PC-3 (cell line): ENCODE measurements at regions not wholly inside any gene's neighbourhood (a gene's known extent, or its start where the extent isn't known, plus 50 kb on each side); places are given as distances from the start of the nearest gene placed in this dataset.
A peak's percentile ranks its signal among the peaks of the same experiment; 100 is the strongest.

Experiments
- ATAC-seq: fragments of 200-7000 bp; cut with Tn5 transposase; 2 replicates; pipeline ENCODE4 v1.9.1; 2020; ENCODE audit warnings: mild to moderate bottlenecking, moderate library complexity
- BruUV-seq: library from RNA; stranded (reverse); fragments of 400-500 nt; replicated peaks from 2 replicates; lab custom pipeline; 2021; lab: Mats Ljungman, UMichigan
- CTCF ChIA-PET: fragments of 300-600 bp; sonication (Branson Sonifier 250); formaldehyde crosslinking; loops from one replicate; lab custom pipeline; 2022; ENCODE audit warnings: antibody characterized with exemption; lab: Charles Lee
- POLR2A ChIA-PET: fragments of 300-600 bp; sonication (Branson Sonifier 250); formaldehyde crosslinking; loops from one replicate; lab custom pipeline; 2022; ENCODE audit warnings: antibody characterized with exemption; ENCODE audit not compliant: unreplicated experiment; lab: Charles Lee
- DNase-seq: peaks from one replicate; pipeline ENCODE4 v3.0.0-alpha.2; 2015
- H2AFZ ChIP-seq: fragments of 300-600 bp; sonication (generic); 2 replicates; pipeline ENCODE4 v1.6.0; 2016; ENCODE audit warnings: antibody characterized with exemption, low read length
- H3F3A ChIP-seq: fragments of 300-600 bp; sonication (generic); one replicate; pipeline ENCODE4 v1.6.0; 2017; ENCODE audit warnings: antibody characterized with exemption, low read length, control low read depth, mild to moderate bottlenecking; ENCODE audit not compliant: unreplicated experiment
- H3K27ac ChIP-seq: fragments of 300-600 bp; sonication (generic); 2 replicates; pipeline ENCODE4 v1.5.1; 2016; ENCODE audit warnings: mild to moderate bottlenecking, low read length
- H3K27me3 ChIP-seq: fragments of 300-600 bp; sonication (generic); 2 replicates; pipeline ENCODE4 v1.6.1; 2016; ENCODE audit warnings: low read length, mixed read lengths
- H3K36me3 ChIP-seq: fragments of 300-600 bp; sonication (generic); 2 replicates; pipeline ENCODE4 v1.6.1; 2016; ENCODE audit warnings: low read depth, mixed run types, low read length, mixed read lengths
- H3K4me1 ChIP-seq: fragments of 300-600 bp; sonication (generic); 2 replicates; pipeline ENCODE4 v1.5.1; 2016; ENCODE audit warnings: low read length; ENCODE audit not compliant: insufficient read depth
- H3K4me2 ChIP-seq: fragments of 300-600 bp; sonication (generic); 2 replicates; pipeline ENCODE4 v1.6.0; 2016; ENCODE audit warnings: low read length
- H3K4me3 ChIP-seq: fragments of 300-600 bp; sonication (generic); 2 replicates; pipeline ENCODE4 v1.5.1; 2016; ENCODE audit warnings: mild to moderate bottlenecking, low read length, mixed read lengths
- H3K79me2 ChIP-seq: fragments of 300-600 bp; sonication (generic); 2 replicates; pipeline ENCODE4 v1.6.1; 2017; ENCODE audit warnings: low read length, mixed read lengths
- H3K9ac ChIP-seq: fragments of 300-600 bp; sonication (generic); 2 replicates; pipeline ENCODE4 v1.6.0; 2016; ENCODE audit warnings: mild to moderate bottlenecking, low read length
- H3K9me2 ChIP-seq: fragments of 300-600 bp; sonication (generic); replicated peaks from 2 replicates; pipeline ENCODE4 v1.6.1; 2016; ENCODE audit warnings: mixed run types, low read length, mixed read lengths
- H3K9me3 ChIP-seq: fragments of 300-600 bp; sonication (generic); 2 replicates; pipeline ENCODE4 v1.6.1; 2016; ENCODE audit warnings: low read length, mixed read lengths
- H4K20me1 ChIP-seq: fragments of 300-600 bp; sonication (generic); 2 replicates; pipeline ENCODE4 v1.6.1; 2016; ENCODE audit warnings: low read length, mixed read lengths
- CTCF ChIP-seq: fragments of 300-600 bp; sonication (generic); conservative IDR thresholded peaks from 2 replicates; pipeline ENCODE4 v1.5.1; 2017; ENCODE audit warnings: antibody characterized with exemption, low read depth, mild to moderate bottlenecking, low read length
- EZH2 ChIP-seq: fragments of 300-600 bp; sonication (generic); IDR thresholded peaks from one replicate; pipeline ENCODE4 v1.6.1; 2017; ENCODE audit warnings: antibody characterized with exemption, mild to moderate bottlenecking, low read length; ENCODE audit not compliant: unreplicated experiment
- EZH2phosphoT487 ChIP-seq: fragments of 300-600 bp; sonication (generic); IDR thresholded peaks from 2 replicates; pipeline ENCODE4 v1.6.1; 2018; ENCODE audit warnings: mild to moderate bottlenecking, antibody characterized with exemption, low read length, borderline replicate concordance
- intact Hi-C: fragments of 100-400 bp; cut with micrococcal nuclease; formaldehyde crosslinking; loops from 2 replicates; pipeline ENCODE4 v1.9.0; 2023

GRCh38 chr3:145882436-145882835 lies 278.5 kb downstream of the PLOD2 start:
- BruUV-seq, result no TSS peak
- ChIA-PET POLR2A (no interaction called here), CTCF (no interaction called here)
- H3K4me1 ChIP-seq, result no peaks in the 10 kb centered on the region
- no peak for TF ChIP-seq CTCF
- TF ChIP-seq EZH2phosphoT487, result no peak
- no peak for TF ChIP-seq EZH2
- no peaks in the 10 kb centered on the region for H3K27me3 ChIP-seq
- no peaks in the 10 kb centered on the region for H4K20me1 ChIP-seq
- H3K9me3 ChIP-seq, result no peaks in the 10 kb centered on the region
- intact Hi-C loops, result no loop called here
- H3K9me2 ChIP-seq, result no peaks in the 10 kb centered on the region
- DNase-seq, result no peak
- no peak overlapping the region for H3K4me2 ChIP-seq
- no peak overlapping the region for H3K27ac ChIP-seq
- H3F3A ChIP-seq, result no peaks in the 10 kb centered on the region
- H3K79me2 ChIP-seq, result no peaks in the 10 kb centered on the region
- H2AFZ ChIP-seq, result no peak overlapping the region
- no peaks in the 10 kb centered on the region for H3K36me3 ChIP-seq
- no peak overlapping the region for H3K9ac ChIP-seq
- no peak overlapping the region for H3K4me3 ChIP-seq
- no peak for ATAC-seq

GRCh38 chr3:145889730-145890129 lies 271.3 kb downstream of the PLOD2 start:
- Histone ChIP-seq H3K27me3 (no peaks in the 10 kb centered on the region), H4K20me1 (no peaks in the 10 kb centered on the region), H3K4me1 (no peaks in the 10 kb centered on the region), H3F3A (no peaks in the 10 kb centered on the region), H3K4me2 (no peak overlapping the region), H3K79me2 (no peaks in the 10 kb centered on the region), H3K9me3 (no peaks in the 10 kb centered on the region), H3K9me2 (no peaks in the 10 kb centered on the region), H2AFZ (no peak overlapping the region), H3K36me3 (no peaks in the 10 kb centered on the region), H3K4me3 (no peak overlapping the region), H3K27ac (no peak overlapping the region), H3K9ac (no peak overlapping the region)
- ChIA-PET CTCF (no interaction called here), POLR2A (no interaction called here)
- intact Hi-C loops, result no loop called here
- TF ChIP-seq CTCF, result no peak
- TF ChIP-seq EZH2, result no peak
- no peak for TF ChIP-seq EZH2phosphoT487
- ATAC-seq (no peak), DNase-seq (no peak)
- BruUV-seq, result no TSS peak

DNA sequence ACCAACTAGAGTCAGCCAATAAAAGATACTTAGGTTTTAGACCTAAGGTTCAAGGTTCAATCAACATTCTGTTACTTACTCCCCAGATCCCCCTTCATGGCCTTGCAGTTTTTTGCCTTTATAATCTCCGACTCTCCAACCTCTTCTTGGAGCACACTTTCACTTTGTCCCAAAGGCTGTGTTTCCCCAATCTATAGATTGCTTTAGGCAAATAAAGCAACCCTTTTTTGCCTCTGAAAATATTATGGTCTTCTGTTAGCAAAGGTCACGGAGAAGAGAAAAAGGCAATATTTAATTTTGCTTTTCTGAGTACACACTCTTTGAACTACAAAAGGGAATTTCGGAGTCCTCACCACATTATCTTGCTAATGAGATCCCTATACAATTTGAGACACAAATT lies 268.1 kb downstream of the PLOD2 start:
- Histone ChIP-seq H3K4me3 (no peak overlapping the region), H3K9ac (no peak overlapping the region), H3K27me3 (no peaks in the 10 kb centered on the region), H3K79me2 (no peaks in the 10 kb centered on the region), H3K36me3 (no peaks in the 10 kb centered on the region), H3K9me3 (no peaks in the 10 kb centered on the region), H3K9me2 (no peaks in the 10 kb centered on the region), H4K20me1 (no peaks in the 10 kb centered on the region), H3K4me2 (peak overlapping the region; percentile 15; the same call in 1 of the 2 replicates), H3K4me1 (no peaks in the 10 kb centered on the region), H3K27ac (no peak overlapping the region), H2AFZ (no peak overlapping the region), H3F3A (no peaks in the 10 kb centered on the region)
- intact Hi-C loops, result no loop called here
- BruUV-seq, result no TSS peak
- POLR2A ChIA-PET, result no interaction called here
- DNase-seq (no peak), ATAC-seq (no peak)
- CTCF ChIA-PET, result no interaction called here
- TF ChIP-seq EZH2, result no peak
- TF ChIP-seq CTCF, result no peak
- no peak for TF ChIP-seq EZH2phosphoT487
